ENCODE measurements at regions not wholly inside any gene's neighbourhood (a gene's known extent, or its start where the extent isn't known, plus 50 kb on each side); places are given as distances from the start of the nearest gene placed in this dataset.

GRCh38 chr1:182237329-182237728 lies 154.3 kb downstream of the GLUL start:
- TF ChIP-seq, protein P1, sequence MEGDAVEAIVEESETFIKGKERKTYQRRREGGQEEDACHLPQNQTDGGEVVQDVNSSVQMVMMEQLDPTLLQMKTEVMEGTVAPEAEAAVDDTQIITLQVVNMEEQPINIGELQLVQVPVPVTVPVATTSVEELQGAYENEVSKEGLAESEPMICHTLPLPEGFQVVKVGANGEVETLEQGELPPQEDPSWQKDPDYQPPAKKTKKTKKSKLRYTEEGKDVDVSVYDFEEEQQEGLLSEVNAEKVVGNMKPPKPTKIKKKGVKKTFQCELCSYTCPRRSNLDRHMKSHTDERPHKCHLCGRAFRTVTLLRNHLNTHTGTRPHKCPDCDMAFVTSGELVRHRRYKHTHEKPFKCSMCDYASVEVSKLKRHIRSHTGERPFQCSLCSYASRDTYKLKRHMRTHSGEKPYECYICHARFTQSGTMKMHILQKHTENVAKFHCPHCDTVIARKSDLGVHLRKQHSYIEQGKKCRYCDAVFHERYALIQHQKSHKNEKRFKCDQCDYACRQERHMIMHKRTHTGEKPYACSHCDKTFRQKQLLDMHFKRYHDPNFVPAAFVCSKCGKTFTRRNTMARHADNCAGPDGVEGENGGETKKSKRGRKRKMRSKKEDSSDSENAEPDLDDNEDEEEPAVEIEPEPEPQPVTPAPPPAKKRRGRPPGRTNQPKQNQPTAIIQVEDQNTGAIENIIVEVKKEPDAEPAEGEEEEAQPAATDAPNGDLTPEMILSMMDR (IDR thresholded peaks at IDR 0.05) = no peak
- TF ChIP-seq EP300 (IDR thresholded peaks at IDR 0.05) = no peak
